Kasumi-1 (cell line): ENCODE measurements at regions not wholly inside any gene's neighbourhood (a gene's known extent, or its start where the extent isn't known, plus 50 kb on each side); places are given as distances from the start of the nearest gene placed in this dataset.

Source experiments
- DNase-seq, 2 experiments: peaks; one replicate each; lab custom pipeline; 2025; lab: John Stamatoyannopoulos, UW

DNA sequence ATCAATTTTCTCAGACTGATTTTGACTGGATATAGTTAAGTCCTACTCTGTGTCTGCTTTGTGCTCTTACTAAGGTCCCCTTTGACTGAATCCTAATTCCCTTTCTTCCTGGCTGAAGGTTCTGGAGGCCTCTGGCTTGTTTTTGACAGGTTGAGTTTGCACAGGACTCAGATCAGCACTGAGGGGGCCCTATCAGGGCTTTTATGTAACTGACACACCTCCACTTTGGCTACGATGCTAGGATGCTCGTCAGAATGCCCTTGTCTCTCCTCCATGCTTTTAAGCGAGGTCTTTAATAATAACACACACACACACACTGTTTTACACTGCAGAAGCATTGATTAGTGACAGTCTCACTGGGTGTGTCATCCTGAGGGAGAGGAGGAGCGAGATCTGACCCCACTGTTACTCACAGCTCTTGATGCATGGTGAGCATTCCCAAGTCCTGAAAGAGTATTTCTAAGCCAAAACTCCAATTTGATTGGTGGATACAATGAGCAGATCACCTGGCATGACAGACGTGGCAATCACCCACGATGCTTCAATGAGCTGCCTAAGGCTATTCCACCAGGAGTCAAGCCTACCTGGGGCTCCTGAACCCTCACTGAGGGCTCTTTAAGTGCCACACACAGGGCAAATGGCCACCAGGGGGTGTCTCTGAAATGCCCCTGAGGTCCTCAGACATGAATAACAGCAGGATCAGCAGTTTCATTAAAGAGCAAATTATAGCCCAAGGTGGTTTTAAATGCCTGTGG is 130.4 kb upstream of the CPEB2 start:
- peak; percentile 15 to 37 for DNase-seq

DNA sequence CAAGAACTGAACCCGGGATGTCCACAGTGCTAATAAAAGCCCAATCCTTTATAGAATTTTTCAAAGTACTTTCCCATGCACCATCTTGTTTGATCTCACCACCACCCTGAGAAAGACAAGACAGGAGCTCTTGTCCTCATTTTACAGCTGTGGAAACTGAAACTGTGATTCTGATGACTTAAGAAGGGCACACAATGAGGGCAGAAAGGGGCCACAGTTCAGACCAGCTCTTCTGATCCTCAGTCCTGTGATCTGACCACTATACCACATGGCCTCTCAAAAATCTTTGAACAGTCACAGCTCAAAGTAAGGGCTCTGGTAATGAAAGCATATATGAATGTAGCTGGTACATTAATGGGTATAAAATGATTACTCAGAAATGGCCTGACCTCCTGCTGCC is 127.3 kb upstream of the CPEB2 start:
- DNase-seq: no peak

DNA sequence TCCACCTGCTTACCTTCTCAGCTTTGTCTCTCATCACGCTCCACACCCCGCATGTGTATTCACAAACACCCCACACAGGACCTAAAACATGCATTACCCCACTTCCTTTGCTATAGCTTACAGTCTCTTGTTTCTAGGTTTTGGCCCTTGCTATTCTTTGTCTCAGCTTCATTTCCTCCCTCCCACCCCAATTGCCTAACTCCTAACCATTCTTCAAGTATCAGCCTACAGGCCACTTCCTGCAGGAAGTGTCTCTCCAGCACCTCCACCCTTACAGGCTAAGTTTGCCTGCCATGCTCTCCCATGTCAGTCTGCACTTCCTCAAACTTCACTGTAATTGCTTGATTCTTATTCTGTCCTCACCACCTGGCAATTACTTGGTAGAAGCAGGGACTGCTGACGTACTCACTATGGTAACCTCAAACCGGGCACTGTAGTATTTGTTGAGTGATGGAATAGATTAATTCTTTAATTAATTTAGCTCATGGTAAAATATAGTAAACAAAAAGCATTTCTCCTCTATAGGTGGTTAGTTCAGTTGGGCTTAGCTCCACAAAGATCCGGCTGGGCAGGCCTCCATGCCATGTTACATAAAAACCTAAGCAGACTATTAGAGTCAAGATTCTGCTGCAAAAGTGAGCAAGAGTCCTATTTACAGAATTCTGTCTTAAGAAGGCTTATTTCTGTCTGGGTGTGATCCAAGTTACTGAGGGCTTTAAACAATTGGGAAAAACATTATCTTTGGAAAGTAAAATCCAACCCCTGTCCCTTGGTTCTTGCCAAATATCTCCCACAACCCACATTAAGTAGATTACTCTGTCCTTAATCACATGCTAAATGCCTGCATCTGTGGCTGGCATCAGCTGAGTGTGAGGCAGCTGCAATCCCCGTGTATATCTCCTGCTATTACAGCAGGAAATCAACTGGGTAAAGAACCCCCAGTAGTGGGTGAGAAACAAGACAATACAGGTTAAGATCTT is 124.7 kb upstream of the CPEB2 start:
- peak; percentile 99 for DNase-seq

DNA sequence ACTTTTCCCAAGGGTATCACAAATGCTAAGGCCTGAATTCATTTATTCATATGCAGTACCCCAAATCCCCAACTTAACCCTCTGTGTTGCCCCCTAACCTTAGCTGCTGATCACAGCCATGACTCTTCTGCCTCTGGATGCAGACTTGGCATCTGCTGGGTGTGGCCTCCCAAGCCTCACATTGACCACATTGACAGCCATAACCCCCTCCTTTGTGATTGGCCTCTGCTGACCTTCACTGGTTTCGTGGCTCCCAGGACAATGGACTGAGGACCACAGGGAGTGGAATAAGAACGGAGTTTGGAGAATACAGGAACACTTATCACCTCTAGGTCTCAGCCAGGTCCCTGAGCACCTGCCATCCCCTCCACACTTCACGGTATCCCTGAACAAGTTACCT is 123.6 kb upstream of the CPEB2 start:
- no peak for DNase-seq

DNA sequence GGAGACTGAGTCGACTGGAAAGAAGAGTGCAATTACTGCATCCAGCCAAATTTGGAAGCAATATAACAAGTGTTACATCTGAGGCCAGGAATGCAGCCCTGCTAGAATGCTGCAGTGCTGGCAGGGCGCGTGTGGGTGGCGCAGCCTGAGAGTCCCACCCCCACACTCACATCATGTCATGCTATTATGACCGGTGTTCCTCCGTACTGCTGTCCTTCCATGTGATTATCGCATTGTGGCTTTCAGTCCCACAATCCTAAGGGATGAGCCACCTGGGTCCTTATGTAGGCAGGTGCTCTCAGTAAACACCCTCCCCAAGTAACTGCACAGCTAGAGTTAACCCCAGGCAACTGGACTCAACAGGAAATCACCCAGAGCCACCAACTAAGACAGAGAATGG is 122.6 kb upstream of the CPEB2 start:
- DNase-seq: no peak

DNA sequence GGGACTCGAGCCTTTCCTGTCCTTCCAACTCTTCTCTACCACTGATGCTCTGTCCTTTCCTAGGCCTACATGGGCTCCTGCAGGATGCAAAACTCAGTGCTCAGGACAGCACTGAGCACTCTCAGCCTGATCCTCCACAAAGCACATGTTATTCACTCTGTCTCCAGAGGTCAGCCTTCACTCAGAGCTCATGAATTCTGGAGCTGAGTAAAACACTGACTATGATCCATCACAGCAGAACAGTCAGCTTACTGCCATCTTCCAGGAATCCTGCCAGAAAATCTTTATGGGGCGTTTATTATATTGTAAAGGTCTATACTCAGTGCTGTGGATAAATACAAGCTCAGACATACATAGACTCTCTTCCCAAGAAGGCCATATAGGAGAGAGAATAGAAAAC is 121.5 kb upstream of the CPEB2 start:
- no peak for DNase-seq

DNA sequence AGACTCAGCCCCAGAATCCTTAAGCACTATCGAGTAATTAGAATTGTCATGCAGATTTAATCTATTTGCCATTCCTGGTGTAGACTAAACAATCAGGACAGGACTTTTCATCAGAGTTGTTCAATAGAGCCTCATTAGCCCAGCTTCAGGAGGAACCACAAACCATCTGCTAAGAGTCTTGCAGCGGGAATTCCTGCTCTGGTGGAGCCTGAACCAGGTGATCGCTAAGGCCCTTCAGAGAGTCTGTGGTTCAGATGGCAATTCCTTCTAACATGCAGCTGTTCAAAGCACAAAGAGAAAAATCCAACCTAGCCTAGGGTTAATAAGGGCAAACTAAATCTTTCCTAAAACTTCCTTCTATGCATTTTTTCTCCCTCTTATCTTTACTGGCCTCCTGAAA is 119.1 kb upstream of the CPEB2 start:
- no peak for DNase-seq

DNA sequence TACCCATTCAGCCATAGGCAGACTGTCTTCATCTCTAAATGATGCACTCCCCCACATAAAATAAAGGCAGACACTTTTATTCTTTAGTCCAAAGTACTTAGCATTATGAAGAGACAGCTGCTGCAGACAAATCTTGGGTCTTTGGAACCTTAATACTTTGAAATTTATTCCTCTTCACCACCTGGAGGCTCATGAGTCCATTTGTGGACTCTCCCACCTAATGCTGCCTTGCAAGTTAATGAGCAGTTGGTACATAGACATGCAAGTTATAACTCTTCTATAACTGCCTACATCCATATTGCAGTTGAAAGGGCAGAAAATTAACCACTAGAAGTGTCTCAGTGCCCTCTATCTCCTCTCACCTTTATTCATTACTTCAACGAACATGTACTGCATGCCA is 118.6 kb upstream of the CPEB2 start:
- DNase-seq: no peak

DNA sequence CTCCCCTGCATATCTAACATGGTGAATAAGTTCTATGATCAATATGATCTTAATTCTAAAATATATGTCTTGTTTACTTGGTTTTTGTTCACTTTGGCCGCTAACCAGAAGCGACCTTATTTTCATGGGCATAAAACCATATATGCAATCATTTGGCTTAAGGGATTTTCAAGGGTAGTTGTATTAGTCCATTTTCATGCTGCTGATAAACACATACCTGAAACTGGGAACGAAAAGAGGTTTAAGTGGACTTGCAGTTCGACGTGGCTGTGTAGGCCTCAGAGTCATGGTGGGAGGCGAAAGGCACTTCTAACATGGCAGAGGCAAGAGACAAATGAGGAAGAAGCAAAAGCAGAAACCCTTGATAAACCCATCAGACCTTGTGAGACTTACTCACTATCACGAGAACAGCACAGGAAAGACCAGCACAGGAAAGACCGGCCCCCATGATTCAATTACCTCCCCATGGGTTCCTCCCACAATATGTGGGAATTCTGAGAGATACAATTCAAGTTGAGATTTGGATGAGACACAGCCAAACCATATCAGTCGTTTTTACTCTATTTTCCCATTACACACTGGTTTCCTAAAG is 114.3 kb upstream of the CPEB2 start:
- DNase-seq: peak in 1 of 2 experiments; percentile 10

DNA sequence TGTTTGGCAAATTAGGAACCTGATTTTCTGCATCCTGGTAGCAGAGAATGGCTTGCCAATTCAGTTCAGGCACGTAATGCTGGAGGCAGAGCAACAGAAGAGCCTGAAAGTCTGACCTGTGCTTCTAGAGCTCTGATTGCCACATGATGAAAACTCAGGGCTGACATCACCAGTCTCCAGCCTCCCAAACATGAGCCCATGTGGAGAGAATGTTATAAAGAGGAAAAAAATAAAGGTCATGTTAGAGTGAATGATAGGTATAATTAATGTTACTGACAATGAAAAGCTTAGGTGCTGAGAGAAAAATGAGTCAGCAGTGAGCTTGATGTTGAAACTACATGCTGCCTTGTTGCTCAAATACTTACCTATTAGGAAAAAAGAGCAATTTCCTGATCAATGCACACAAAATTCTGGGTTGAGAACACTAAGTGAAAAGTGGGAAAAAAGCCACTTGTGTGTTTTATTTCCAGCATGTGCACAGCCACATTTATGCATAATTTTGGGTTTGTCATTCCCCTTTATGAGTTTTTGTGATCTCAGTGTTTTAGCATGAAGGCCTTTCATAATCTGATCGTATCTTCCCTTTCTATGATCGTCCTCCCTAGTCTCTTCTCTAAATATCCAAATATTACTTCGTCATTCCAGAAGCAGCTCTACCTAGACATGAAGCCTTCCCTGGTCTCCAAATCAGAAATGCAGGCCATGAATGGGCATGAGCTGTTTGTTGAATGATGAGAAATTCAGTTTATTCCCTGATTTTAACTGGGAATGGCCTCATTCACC is 113.3 kb upstream of the CPEB2 start:
- no peak for DNase-seq

DNA sequence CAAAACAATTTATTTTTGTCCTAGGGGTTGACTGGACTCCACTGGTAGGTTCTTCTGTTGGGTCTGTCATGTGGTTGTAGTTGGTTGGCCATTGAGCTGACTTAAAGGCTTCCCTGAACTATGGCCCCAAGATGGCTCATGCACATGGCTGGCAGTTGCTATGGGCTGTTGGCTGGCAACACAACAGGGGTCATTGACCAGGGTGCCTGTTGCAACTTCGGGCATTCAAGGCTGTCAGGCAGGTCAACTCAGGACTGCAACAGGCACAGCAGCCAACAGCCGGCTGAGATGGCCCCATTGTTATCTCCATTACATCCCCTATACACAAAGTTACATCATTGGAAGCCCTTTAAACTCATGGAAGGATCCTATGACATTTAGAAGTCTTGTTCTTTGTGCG is 109.7 kb upstream of the CPEB2 start:
- DNase-seq: no peak

DNA sequence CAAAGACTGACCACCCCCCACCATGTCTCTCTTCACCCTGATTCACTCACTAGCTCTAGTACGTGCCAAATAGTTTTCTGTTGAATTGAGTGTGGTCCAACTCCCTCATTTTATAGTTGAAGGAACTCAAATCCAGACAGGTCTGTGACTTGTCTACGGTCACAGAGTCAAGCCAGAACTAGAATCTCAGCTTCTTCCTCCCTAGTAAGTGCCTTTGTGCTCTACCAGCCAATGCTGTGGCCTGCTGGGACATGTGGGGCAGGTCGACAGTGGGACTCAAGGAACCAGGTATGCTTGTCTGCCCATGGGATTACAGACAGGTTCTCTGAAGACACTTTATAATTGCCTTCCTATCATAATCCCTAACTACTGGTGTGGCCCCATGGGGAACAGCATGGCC is 108.6 kb upstream of the CPEB2 start:
- DNase-seq: no peak

DNA sequence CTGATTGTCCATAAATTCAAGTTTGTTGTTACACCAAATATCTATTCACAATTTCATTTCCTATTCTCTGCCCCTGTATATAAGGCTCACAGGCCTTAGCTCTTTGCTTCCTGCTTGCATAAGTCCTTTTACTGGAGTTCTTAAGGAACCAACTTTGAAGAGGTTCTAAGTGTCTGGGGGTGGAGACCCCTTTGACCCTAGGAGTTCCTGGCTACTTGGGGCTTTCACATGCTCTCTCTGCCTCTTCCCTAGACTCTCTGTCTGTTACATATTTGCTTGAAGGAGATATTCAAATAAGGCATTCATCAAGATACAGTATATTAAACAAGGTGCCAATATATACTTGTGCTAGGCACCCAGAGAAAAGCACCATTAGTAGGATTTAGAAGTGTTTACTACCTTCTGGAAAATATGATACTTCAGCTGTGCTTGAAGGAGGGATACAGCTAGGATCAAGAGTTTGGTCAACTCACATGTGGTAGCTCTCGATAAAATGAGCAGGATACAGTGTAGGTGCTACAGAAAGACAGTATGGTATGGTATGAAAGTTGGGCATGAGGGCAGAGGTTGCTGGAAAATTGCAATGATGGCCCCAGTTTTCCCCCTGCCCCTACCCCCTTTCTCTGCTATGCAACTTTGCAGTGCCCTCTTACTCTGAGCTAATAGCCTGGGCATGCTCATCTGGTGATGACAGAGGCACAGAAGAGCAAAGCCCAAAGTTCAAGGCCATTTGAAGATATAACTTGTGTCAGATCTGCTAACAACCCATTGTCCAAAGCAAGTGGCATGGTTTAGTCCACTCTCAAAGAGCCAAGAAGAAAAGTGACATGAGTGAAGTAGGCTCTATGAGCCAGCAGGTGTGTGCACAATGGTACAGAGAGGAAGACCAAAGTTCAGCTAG is 107.6 kb upstream of the CPEB2 start:
- no peak for DNase-seq

DNA sequence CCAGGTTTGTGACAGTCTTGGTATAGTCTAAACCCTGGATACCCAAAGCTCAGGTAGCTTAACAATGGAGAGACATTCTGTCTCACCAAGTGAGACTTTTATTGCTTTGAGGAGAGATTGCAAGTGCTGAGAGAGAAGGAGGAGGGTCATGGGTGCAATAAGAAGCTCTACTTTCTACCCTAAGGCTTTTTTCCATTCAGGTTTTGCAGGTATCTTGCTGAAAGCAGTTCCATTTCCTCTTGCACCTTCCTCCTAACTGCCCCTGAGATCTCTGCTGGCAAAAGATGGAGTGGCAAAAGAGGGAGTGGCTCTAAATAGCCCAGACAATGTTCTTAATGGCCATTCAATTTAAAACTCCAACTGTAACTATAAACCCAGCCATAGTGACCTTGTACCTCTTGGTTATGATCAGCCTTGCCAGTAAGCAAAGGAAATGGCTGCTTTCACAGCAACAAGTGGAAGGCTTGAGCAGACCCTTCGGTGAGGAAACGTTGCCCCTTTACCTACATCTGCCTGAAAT is 105.6 kb upstream of the CPEB2 start:
- DNase-seq: no peak

DNA sequence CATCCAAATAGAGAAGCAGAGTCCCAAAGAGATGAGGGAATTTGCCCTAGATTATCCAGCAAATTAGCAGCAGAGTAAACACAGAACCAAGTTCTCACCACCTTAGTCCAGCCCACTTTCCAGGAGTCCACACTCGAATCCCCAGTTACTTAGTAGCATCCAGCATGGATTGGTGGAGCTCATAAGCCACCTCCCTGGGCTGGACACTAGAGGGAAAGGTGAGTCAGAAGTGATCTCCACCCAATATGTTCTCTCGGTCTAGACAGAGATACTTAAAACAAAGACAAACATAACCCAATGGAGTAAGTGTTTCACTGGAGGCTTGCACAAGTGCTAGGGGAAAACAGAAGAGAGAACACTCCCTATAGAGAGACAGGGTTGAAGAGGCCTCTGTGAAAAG is 105.1 kb upstream of the CPEB2 start:
- no peak for DNase-seq

DNA sequence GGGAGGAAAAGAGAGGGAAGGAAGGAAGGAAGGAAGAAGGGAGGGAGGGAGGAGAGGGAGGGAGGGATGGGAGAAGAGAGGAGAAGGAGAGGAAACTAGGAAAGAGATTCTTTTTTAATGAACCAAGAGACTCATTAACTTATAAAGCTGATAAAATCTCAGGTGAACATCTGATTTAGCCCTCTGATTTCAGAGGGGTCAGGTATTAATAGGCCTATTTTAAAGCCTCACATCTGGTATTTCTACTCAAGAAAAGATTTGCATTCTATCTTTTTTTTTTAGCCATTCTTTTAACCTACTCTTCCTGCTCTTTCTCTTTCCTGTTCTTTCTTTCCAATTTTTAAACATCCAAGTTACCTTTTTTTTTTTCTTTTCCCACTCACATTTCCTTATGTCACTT is 103.3 kb upstream of the CPEB2 start:
- no peak for DNase-seq

DNA sequence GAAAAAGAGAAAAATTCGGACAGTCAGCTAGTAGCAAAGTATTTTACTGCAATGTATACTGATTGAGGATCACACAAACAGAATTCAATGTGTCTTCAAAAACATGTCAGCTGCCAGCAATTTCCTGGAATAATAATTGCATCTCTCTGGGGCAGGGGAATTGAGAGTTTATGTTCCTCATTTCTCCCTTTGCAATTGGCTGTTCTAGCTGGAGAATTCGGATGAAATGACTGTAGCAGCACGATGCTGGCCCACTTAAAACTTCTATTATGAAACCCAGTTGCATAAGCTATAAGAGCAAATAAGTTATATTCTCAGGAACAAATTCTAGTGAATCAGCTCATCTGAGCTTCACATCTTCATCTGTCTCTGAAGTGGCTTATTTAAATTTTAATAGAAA is 99.9 kb upstream of the CPEB2 start:
- no peak for DNase-seq

DNA sequence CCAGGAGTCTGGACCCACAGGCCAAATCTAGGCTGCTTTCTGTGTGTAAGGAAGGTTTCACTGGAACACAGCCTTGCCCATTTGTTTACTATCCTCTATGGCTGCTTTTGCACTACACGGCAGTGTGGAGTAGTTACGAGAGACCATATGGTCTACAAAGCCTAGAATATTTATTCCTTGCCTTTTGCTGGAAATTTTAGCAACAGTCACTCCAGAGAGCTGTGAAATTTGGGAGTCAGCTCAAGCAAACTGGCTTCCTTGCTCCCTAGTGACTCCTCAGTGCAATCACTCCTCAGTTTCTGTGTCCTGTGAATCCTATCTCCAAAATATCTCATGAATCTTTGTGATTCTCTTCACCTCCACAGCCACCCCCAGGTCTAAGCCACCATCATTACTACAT is 99.0 kb upstream of the CPEB2 start:
- DNase-seq: no peak

DNA sequence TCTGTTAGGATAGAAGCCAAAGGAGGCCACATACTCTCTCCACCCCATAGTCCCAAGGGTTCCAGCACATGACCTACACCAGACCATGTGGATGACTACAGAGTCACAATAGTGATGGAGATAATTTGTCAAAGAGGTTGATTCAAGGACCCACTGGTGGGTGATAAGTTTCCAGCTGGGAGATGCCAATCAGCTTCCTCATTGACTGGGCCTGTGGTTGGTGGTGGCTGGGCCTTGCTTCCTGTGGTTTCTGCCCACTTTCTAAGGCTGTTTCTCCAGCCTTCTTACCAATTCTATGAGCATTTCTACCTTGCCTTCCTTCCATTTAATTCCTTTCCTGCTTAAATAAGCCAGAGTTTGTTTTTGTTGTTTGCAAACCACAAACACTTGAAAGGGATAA is 95.5 kb upstream of the CPEB2 start:
- DNase-seq: peak; percentile 41 to 46

DNA sequence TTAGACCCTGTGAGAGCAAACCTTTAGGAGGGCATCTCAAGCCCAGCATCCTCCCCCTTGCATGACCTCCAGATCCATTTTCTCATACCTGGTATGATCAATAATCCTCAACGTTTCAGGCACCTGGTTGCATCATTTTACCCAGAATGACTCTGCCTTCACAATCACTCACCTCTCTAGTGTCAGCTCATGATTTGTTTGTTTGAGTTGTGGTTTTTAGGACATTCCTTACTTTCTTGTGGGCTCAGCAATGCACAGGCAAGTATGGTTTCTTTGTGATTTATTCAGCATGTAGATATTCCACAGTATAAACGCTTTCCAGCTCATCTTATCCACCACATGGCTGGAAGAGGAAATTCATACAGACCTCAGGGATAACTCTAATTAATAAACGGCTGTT is 93.6 kb upstream of the CPEB2 start:
- no peak for DNase-seq

DNA sequence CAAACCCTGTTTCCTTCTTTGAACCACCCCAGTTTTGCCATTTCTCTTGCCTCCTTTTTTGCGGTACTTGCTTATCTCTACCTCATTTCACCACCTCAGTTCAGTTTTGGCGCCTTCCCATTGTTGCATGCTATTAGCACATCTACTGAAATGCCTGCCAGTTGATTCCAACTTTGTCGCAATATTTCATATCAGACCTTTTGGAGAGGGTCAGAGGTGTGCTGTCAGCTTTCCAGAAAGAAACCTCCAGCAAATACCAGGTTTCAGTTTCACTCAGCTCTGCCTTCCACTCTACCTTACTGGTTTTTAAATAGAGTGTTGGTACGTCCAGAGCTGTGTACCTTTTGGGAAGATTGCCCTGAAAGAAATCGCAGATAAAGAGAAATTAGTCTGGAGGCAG is 91.9 kb upstream of the CPEB2 start:
- no peak for DNase-seq
